Sigmoid colon (tissue), 4 donors: ENCODE measurements at regions not wholly inside any gene's neighbourhood (a gene's known extent, or its start where the extent isn't known, plus 50 kb on each side); places are given as distances from the start of the nearest gene placed in this dataset.

Source experiments
- CTCF ChIP-seq, 4 experiments: fragments of 450-650 bp in 3 of 4; fragments of 200-600 bp in 1 of 4; IDR thresholded peaks; one replicate each; pipeline ENCODE4 v1.5.1; 2016 to 2019; ENCODE audit warnings: antibody characterized with exemption in 4 of 4, mild to moderate bottlenecking in 3 of 4, moderate library complexity in 2 of 4
- POLR2AphosphoS5 ChIP-seq, 4 donors: sonication (generic); formaldehyde crosslinking; IDR thresholded peaks; one replicate each; pipeline ENCODE4 v1.6.1; 2017; ENCODE audit warnings: antibody characterized with exemption in 4 of 4

GRCh38 chr4:89365375-89365774 is 57.8 kb upstream of the GPRIN3 start:
- TF ChIP-seq POLR2AphosphoS5 (IDR thresholded peaks at IDR 0.05) (no peak), CTCF (IDR thresholded peaks at IDR 0.05) (no peak)
